ENCODE measurements at regions not wholly inside any gene's neighbourhood (a gene's known extent, or its start where the extent isn't known, plus 50 kb on each side); places are given as distances from the start of the nearest gene placed in this dataset.
A peak's percentile ranks its signal among the peaks of the same experiment; 100 is the strongest.

- no peak overlapping the region for H3K27ac ChIP-seq
- TF ChIP-seq CTCF (IDR thresholded peaks at IDR 0.05): no peak
Observed at GRCh38 chr18:43590182-43590903, 313.1 kb upstream of the SYT4 start.

GRCh38 chr18:43592269-43592668, 315.0 kb upstream of the SYT4 start:
- H3K27ac ChIP-seq: no peak overlapping the region
- TF ChIP-seq ZFX (IDR thresholded peaks at IDR 0.05; ENCODE audit: borderline replicate concordance) (no peak), CTCF (IDR thresholded peaks at IDR 0.05) (no peak)

GRCh38 chr18:43596105-43596712, 318.9 kb upstream of the SYT4 start:
- H3K27ac ChIP-seq: no peak overlapping the region
- peak; percentile 76 for TF ChIP-seq CTCF (IDR thresholded peaks at IDR 0.05)
- TF ChIP-seq ZFX (IDR thresholded peaks at IDR 0.05; ENCODE audit: borderline replicate concordance): no peak

GRCh38 chr18:43601432-43601831, 324.1 kb upstream of the SYT4 start:
- TF ChIP-seq CTCF (IDR thresholded peaks at IDR 0.05) (no peak), ZFX (IDR thresholded peaks at IDR 0.05; ENCODE audit: borderline replicate concordance) (no peak)
- H3K27ac ChIP-seq: no peak overlapping the region

- TF ChIP-seq ZFX (IDR thresholded peaks at IDR 0.05; ENCODE audit: borderline replicate concordance): no peak
- TF ChIP-seq CTCF (IDR thresholded peaks at IDR 0.05): no peak
Observed at GRCh38 chr18:43605224-43605623, 327.9 kb upstream of the SYT4 start.

GRCh38 chr18:43606795-43607194, 329.5 kb upstream of the SYT4 start:
- H3K27ac ChIP-seq: no peak overlapping the region
- TF ChIP-seq ZFX (IDR thresholded peaks at IDR 0.05; ENCODE audit: borderline replicate concordance) (no peak), CTCF (IDR thresholded peaks at IDR 0.05) (no peak)

More at GRCh38 chr18:43605224-43605623, 327.9 kb upstream of the SYT4 start:
- H3K27ac ChIP-seq: no peak overlapping the region

- peak; percentile 72 for TF ChIP-seq CTCF (IDR thresholded peaks at IDR 0.05)
- no peak for TF ChIP-seq ZFX (IDR thresholded peaks at IDR 0.05; ENCODE audit: borderline replicate concordance)
- no peak overlapping the region for H3K27ac ChIP-seq
Observed at GRCh38 chr18:43620936-43621335, 343.6 kb upstream of the SYT4 start.
